Aorta (tissue), 5 donors: ENCODE measurements at regions not wholly inside any gene's neighbourhood (a gene's known extent, or its start where the extent isn't known, plus 50 kb on each side); places are given as distances from the start of the nearest gene placed in this dataset.

ENCODE experiments used
- ATAC-seq: fragments of 200-7000 bp; cut with Tn5 transposase; one replicate; pipeline ENCODE4 v1.9.1; 2022; ENCODE audit warnings: moderate library complexity; ENCODE audit not compliant: low FRiP score
- DNase-seq, 2 donors: peaks; one replicate each; pipeline ENCODE4 v3.0.0-alpha.2; 2020
- H3K27ac ChIP-seq, 2 donors: one replicate each; pipeline ENCODE4 v1.5.1; 2013; ENCODE audit warnings: low read length in 2 of 2, mild to moderate bottlenecking in 2 of 2, moderate library complexity in 2 of 2, control low read depth in 1 of 2, inconsistent platforms in 1 of 2, low read depth in 1 of 2
- H3K27me3 ChIP-seq, 2 donors: one replicate each; pipeline ENCODE4 v1.6.1; 2013; ENCODE audit warnings: control low read depth in 1 of 2, low read length in 1 of 2, mild to moderate bottlenecking in 1 of 2, moderate library complexity in 1 of 2; ENCODE audit not compliant: insufficient read depth in 2 of 2, control insufficient read depth in 1 of 2
- H3K36me3 ChIP-seq, 2 donors: one replicate each; pipeline ENCODE4 v1.6.1; 2013; ENCODE audit warnings: control low read depth in 1 of 2, low read length in 1 of 2, mild to moderate bottlenecking in 1 of 2; ENCODE audit not compliant: insufficient read depth in 2 of 2, control insufficient read depth in 1 of 2
- H3K4me1 ChIP-seq, 2 donors: one replicate each; pipeline ENCODE4 v1.6.1; 2013; ENCODE audit warnings: low read length in 2 of 2, control low read depth in 1 of 2, mild to moderate bottlenecking in 1 of 2, moderate library complexity in 1 of 2; ENCODE audit not compliant: insufficient read depth in 2 of 2, control insufficient read depth in 1 of 2
- H3K4me3 ChIP-seq, 2 donors: one replicate each; pipeline ENCODE4 v1.5.1; 2013; ENCODE audit warnings: low read length in 2 of 2, control low read depth in 1 of 2, mild to moderate bottlenecking in 1 of 2
- H3K9me3 ChIP-seq: one replicate; pipeline ENCODE4 v1.6.1; 2013; ENCODE audit warnings: mild to moderate bottlenecking, low read length; ENCODE audit not compliant: control insufficient read depth
- WGBS, 2 donors: extraction: QIAGEN DNeasy Blood & Tissue Kit; methylation state at CpG; one replicate each; pipeline ENCODE4 v1.1.7; 2013; 5-methylcytosine and 5-hydroxymethylcytosine counted together
- intact Hi-C, 2 donors: fragments of 100-400 bp; cut with DNase I; formaldehyde crosslinking; loops; one replicate each; pipeline versions ENCODE4 v1.14.2 to v1.15.0; 2022
- donor health status: healthy with polysubstance abuse.
- donor health status: Bipolar disorder and iron deficiency.
- donor health status: DM: no; HTN: no; CAD: no.
- donor health status: DM: no; HTN: no; CAD: no.
- donor health status: DM: yes; HTN: yes; CAD: no.

- WGBS, 2 donors: 65 to 75% methylated on average over 2 of the region's 2 CpGs
- Histone ChIP-seq H3K27me3 (no peaks in the 10 kb centered on the region), H3K4me1 (no peaks in the 10 kb centered on the region), H3K36me3 (no peaks in the 10 kb centered on the region), H3K9me3 (no peaks in the 10 kb centered on the region), H3K4me3 (no peak overlapping the region), H3K27ac (no peak overlapping the region)
- no peak for ATAC-seq
- intact Hi-C loops: no loop called here
- no peak for DNase-seq
Measured at GRCh38 chr1:83619170-83619896, 379.6 kb downstream of the TTLL7 start.

GRCh38 chr1:83617883-83618282, 381.0 kb downstream of the TTLL7 start:
- Histone ChIP-seq H3K27ac (no peak overlapping the region), H3K4me1 (no peaks in the 10 kb centered on the region), H3K9me3 (no peaks in the 10 kb centered on the region), H3K27me3 (no peaks in the 10 kb centered on the region), H3K4me3 (no peak overlapping the region), H3K36me3 (no peaks in the 10 kb centered on the region)
- ATAC-seq (no peak), DNase-seq (no peak)
- intact Hi-C loops: no loop called here
- WGBS, 2 donors: 92 to 94% methylated on average over 7 of the region's 7 CpGs

GRCh38 chr1:83615370-83615769, 383.6 kb downstream of the TTLL7 start:
- no peaks in the 10 kb centered on the region for H3K36me3 ChIP-seq
- WGBS, 2 donors: 94 to 97% methylated on average over 2 of the region's 2 CpGs
- no peak for DNase-seq
- ATAC-seq: no peak
- no peak overlapping the region for H3K27ac ChIP-seq
- H3K27me3 ChIP-seq: no peaks in the 10 kb centered on the region
- no peaks in the 10 kb centered on the region for H3K9me3 ChIP-seq
- H3K4me3 ChIP-seq: no peak overlapping the region
- intact Hi-C loops: no loop called here
- no peaks in the 10 kb centered on the region for H3K4me1 ChIP-seq

GRCh38 chr1:83606416-83606955, 392.4 kb downstream of the TTLL7 start:
- no peak overlapping the region for H3K4me3 ChIP-seq
- no peaks in the 10 kb centered on the region for H3K4me1 ChIP-seq
- no peaks in the 10 kb centered on the region for H3K9me3 ChIP-seq
- 89 to 91% methylated on average over 4 of the region's 4 CpGs for WGBS, 2 donors
- no peak for ATAC-seq
- DNase-seq: no peak
- H3K36me3 ChIP-seq: no peaks in the 10 kb centered on the region
- no peak overlapping the region for H3K27ac ChIP-seq
- intact Hi-C loops: no loop called here
- no peaks in the 10 kb centered on the region for H3K27me3 ChIP-seq

GRCh38 chr1:83596331-83596730, 402.6 kb downstream of the TTLL7 start:
- peak overlapping the region; percentile 3 to 36 for H3K4me3 ChIP-seq
- ATAC-seq (no peak), DNase-seq (no peak)
- intact Hi-C loops: no loop called here
- H3K27me3 ChIP-seq: no peaks in the 10 kb centered on the region
- whole genome bisulfite sequencing, 2 donors: 0 to 5% methylated on average over 1 of the region's 1 CpG
- H3K27ac ChIP-seq: no peak overlapping the region
- H3K4me1 ChIP-seq: peaks cover 0 to 5% of the 10 kb centered on the region in 2 donors
- no peaks in the 10 kb centered on the region for H3K9me3 ChIP-seq
- H3K36me3 ChIP-seq: no peaks in the 10 kb centered on the region

GRCh38 chr1:83593073-83593472, 405.9 kb downstream of the TTLL7 start:
- no peak for ATAC-seq
- no peaks in the 10 kb centered on the region for H3K27me3 ChIP-seq
- DNase-seq: no peak
- no peak overlapping the region for H3K27ac ChIP-seq
- peaks cover 0 to 5% of the 10 kb centered on the region in 2 donors for H3K4me1 ChIP-seq
- H3K9me3 ChIP-seq: no peaks in the 10 kb centered on the region
- intact Hi-C loops: no loop called here
- H3K36me3 ChIP-seq: no peaks in the 10 kb centered on the region
- H3K4me3 ChIP-seq: no peak overlapping the region
- 70 to 85% methylated on average over 1 of the region's 1 CpG for WGBS, 2 donors

GRCh38 chr1:83588140-83588539, 410.8 kb downstream of the TTLL7 start:
- DNase-seq: no peak

GRCh38 chr1:83583351-83584014, 415.4 kb downstream of the TTLL7 start:
- intact Hi-C loops: no loop called here
- Histone ChIP-seq H3K4me1 (no peaks in the 10 kb centered on the region), H3K27ac (no peak overlapping the region), H3K36me3 (no peaks in the 10 kb centered on the region), H3K4me3 (no peak overlapping the region), H3K9me3 (no peaks in the 10 kb centered on the region), H3K27me3 (no peaks in the 10 kb centered on the region)
- ATAC-seq (peak; percentile 44), DNase-seq (no peak)
- whole genome bisulfite sequencing, 2 donors: 93 to 94% methylated on average over 4 of the region's 4 CpGs

More at GRCh38 chr1:83588140-83588539, 410.8 kb downstream of the TTLL7 start:
- no peak overlapping the region for H3K27ac ChIP-seq
- no peaks in the 10 kb centered on the region for H3K4me1 ChIP-seq
- intact Hi-C loops: no loop called here
- no peaks in the 10 kb centered on the region for H3K27me3 ChIP-seq
- no peak overlapping the region for H3K4me3 ChIP-seq
- no peaks in the 10 kb centered on the region for H3K36me3 ChIP-seq
- ATAC-seq: no peak
- no peaks in the 10 kb centered on the region for H3K9me3 ChIP-seq

GRCh38 chr1:83581747-83582146, 417.2 kb downstream of the TTLL7 start:
- DNase-seq: no peak
- Histone ChIP-seq H3K9me3 (no peaks in the 10 kb centered on the region), H3K27me3 (no peaks in the 10 kb centered on the region), H3K36me3 (no peaks in the 10 kb centered on the region), H3K4me3 (no peak overlapping the region), H3K27ac (no peak overlapping the region), H3K4me1 (no peaks in the 10 kb centered on the region)
- ATAC-seq: no peak
- intact Hi-C loops: no loop called here
- WGBS, 2 donors: 97 to 98% methylated on average over 8 of the region's 8 CpGs
